Mucosa of descending colon (tissue), 3 donors: ENCODE measurements at regions not wholly inside any gene's neighbourhood (a gene's known extent, or its start where the extent isn't known, plus 50 kb on each side); places are given as distances from the start of the nearest gene placed in this dataset.

ENCODE experiments used
- ATAC-seq: fragments of 200-7000 bp; cut with Tn5 transposase; one replicate; pipeline ENCODE4 v1.9.1; 2020; ENCODE audit warnings: mild to moderate bottlenecking, moderate library complexity
- DNase-seq, 3 donors: peaks; one replicate each; pipeline ENCODE4 v3.0.0-alpha.2; 2020
- H3K36me3 ChIP-seq: fragments of 200-600 bp; one replicate; pipeline ENCODE4 v1.8.0; 2021; ENCODE audit warnings: low read depth, mild to moderate bottlenecking
- H3K4me1 ChIP-seq: fragments of 200-600 bp; one replicate; pipeline ENCODE4 v1.8.0; 2021; ENCODE audit warnings: low read depth, mild to moderate bottlenecking
- H3K4me3 ChIP-seq: fragments of 200-600 bp; one replicate; pipeline ENCODE4 v1.8.0; 2021; ENCODE audit warnings: mild to moderate bottlenecking
- H3K9me3 ChIP-seq: fragments of 200-600 bp; one replicate; pipeline ENCODE4 v1.8.0; 2021; ENCODE audit warnings: mild to moderate bottlenecking
- CTCF ChIP-seq: fragments of 200-600 bp; IDR thresholded peaks from one replicate; pipeline ENCODE4 v1.8.0; 2022; ENCODE audit warnings: antibody characterized with exemption, mild to moderate bottlenecking
- intact Hi-C, 2 donors: fragments of 100-400 bp; cut with DNase I in 1 of 2; cut with micrococcal nuclease in 1 of 2; formaldehyde crosslinking; loops; one replicate each; pipeline versions ENCODE4 v1.11.0 to v1.11.1; 2022; cut with DNase I, micrococcal nuclease
- donor health status: DM: no; HTN: no; CAD: no; lungs with moderate emphysema.
- donor health status: DM: no; HTN: no; CAD: no.
- donor health status: DM: no; HTN: yes; CAD: no.

DNA sequence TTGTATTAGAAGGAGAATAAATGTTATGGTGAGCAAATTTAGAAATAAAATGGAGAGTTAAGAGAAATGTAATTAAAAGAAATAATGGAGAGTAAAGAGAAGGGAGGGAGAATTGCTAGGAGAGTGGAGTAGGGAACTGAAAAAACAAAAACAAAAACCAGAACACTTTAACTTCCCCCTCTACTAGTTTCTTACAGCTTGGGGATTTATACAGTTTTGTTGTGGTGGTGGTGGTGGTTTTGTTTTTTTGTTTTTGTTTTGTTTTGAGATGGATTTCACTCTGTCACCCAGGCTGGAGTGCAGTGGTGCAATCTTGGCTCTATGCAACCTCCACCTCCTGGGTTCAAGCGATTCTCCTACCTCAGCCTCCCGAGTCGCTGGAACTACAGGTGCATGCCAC lies 322.4 kb downstream of the TMEM167A start:
- no peak for ATAC-seq
- no peak for TF ChIP-seq CTCF
- no peaks in the 10 kb centered on the region for H3K4me1 ChIP-seq
- no peak overlapping the region for H3K4me3 ChIP-seq
- H3K9me3 ChIP-seq = no peaks in the 10 kb centered on the region
- no peaks in the 10 kb centered on the region for H3K36me3 ChIP-seq
- no peak for DNase-seq
- intact Hi-C loops = no loop called here

GRCh38 chr5:82754036-82754746 lies 323.0 kb downstream of the TMEM167A start:
- DNase-seq = no peak
- no peaks in the 10 kb centered on the region for H3K36me3 ChIP-seq
- no peak for ATAC-seq
- no peak overlapping the region for H3K4me3 ChIP-seq
- no peaks in the 10 kb centered on the region for H3K4me1 ChIP-seq
- TF ChIP-seq CTCF = no peak
- intact Hi-C loops = no loop called here
- no peaks in the 10 kb centered on the region for H3K9me3 ChIP-seq

DNA sequence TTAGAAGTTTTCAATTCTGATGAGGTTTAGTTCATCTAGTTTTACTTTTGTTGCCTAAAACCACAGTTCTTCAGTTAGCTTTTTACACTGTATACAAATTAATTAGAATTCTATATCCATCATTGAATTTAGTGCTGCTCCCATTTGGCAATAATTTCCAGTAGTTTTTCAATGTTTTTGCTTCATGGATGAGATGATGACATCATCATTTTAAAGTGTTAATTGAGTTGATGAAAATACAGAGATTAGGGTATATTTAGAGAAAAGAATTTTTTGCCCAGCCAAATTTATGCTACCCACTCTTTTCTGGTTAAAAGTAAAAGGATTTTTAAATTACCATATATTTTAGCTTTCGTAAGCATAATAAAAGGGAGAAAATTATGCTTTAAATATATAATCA lies 323.8 kb downstream of the TMEM167A start:
- H3K9me3 ChIP-seq = no peaks in the 10 kb centered on the region
- no peak for ATAC-seq
- no peak for DNase-seq
- intact Hi-C loops = no loop called here
- H3K36me3 ChIP-seq = no peaks in the 10 kb centered on the region
- H3K4me1 ChIP-seq = no peaks in the 10 kb centered on the region
- TF ChIP-seq CTCF = no peak
- no peak overlapping the region for H3K4me3 ChIP-seq

GRCh38 chr5:82749461-82749820 lies 327.8 kb downstream of the TMEM167A start:
- no peak for DNase-seq
- no peaks in the 10 kb centered on the region for H3K4me1 ChIP-seq
- H3K36me3 ChIP-seq = no peaks in the 10 kb centered on the region
- H3K9me3 ChIP-seq = no peaks in the 10 kb centered on the region
- no peak for ATAC-seq
- intact Hi-C loops = no loop called here
- H3K4me3 ChIP-seq = no peak overlapping the region
- no peak for TF ChIP-seq CTCF

GRCh38 chr5:82748688-82749460 lies 328.3 kb downstream of the TMEM167A start:
- H3K36me3 ChIP-seq = no peaks in the 10 kb centered on the region
- no peak for ATAC-seq
- no peak for TF ChIP-seq CTCF
- no peak for DNase-seq
- no peak overlapping the region for H3K4me3 ChIP-seq
- no peaks in the 10 kb centered on the region for H3K9me3 ChIP-seq
- intact Hi-C loops = no loop called here
- H3K4me1 ChIP-seq = no peaks in the 10 kb centered on the region
